ENCODE measurements at regions not wholly inside any gene's neighbourhood (a gene's known extent, or its start where the extent isn't known, plus 50 kb on each side); places are given as distances from the start of the nearest gene placed in this dataset.

- Histone ChIP-seq H3K9ac (replicated peaks; ENCODE audit: extremely low read depth, insufficient read depth, low read length) (no peak overlapping the region), H3K27ac (ENCODE audit: insufficient read depth, low read depth, low read length) (no peak overlapping the region), H3K4me1 (ENCODE audit: control insufficient read depth, extremely low read depth, insufficient read depth, low read length) (no peaks in the 10 kb centered on the region), H3K9me3 (replicated peaks; ENCODE audit: control insufficient read depth, insufficient read depth, low read length) (peaks cover 2% of the 10 kb centered on the region), H3K79me2 (ENCODE audit: control insufficient read depth, insufficient read depth, low read length) (no peaks in the 10 kb centered on the region), H2AFZ (ENCODE audit: low read depth, low read length) (no peak overlapping the region), H3K36me3 (ENCODE audit: control insufficient read depth in 2 of 2, extremely low read depth in 1 of 2, insufficient read depth in 2 of 2, low read length in 2 of 2) (no peaks in the 10 kb centered on the region), H3K27me3 (ENCODE audit: control insufficient read depth in 2 of 2, insufficient read depth in 2 of 2, low read length in 2 of 2) (no peaks in the 10 kb centered on the region), H3K9me1 (replicated peaks; ENCODE audit: control insufficient read depth, extremely low read depth, insufficient read depth, low read length) (no peaks in the 10 kb centered on the region), H3K4me3 (replicated peaks in 1 of 3; ENCODE audit: insufficient read depth in 1 of 3, low read depth in 1 of 3, low read length in 3 of 3) (no peak overlapping the region), H4K20me1 (replicated peaks; ENCODE audit: control insufficient read depth, extremely low read depth, insufficient read depth, low read length) (no peaks in the 10 kb centered on the region), H3K4me2 (ENCODE audit: insufficient read depth, low read length) (no peak overlapping the region)
- intact Hi-C loops (cut with micrococcal nuclease) = no loop called here
- dilution Hi-C loops (cut with MboI; ENCODE audit: extremely low pct_ligation_motif_present, low sequenced_read_pairs) = no loop called here
- ChIA-PET CTCF (no interaction called here), POLR2A (no interaction called here)
- FAIRE-seq = no peak
- BruUV-seq (replicated peaks) = no TSS peak
- TF ChIP-seq POLR2A (IDR thresholded peaks at IDR 0.05; ENCODE audit: low read depth, low read length) = no peak
- TF ChIP-seq EZH2 (IDR thresholded peaks at IDR 0.05; ENCODE audit: borderline replicate concordance, low read depth, low read length, severe bottlenecking) = no peak
- TF ChIP-seq CTCF (IDR thresholded peaks at IDR 0.05; ENCODE audit: extremely low read depth in 1 of 2, insufficient read depth in 1 of 2, low read depth in 1 of 2, low read length in 2 of 2) = no peak
- TF ChIP-seq FOS (IDR thresholded peaks at IDR 0.05; ENCODE audit: borderline replicate concordance, insufficient read depth, low read length) = no peak
- TF ChIP-seq MAX (IDR thresholded peaks at IDR 0.05; ENCODE audit: insufficient read depth, insufficient read length) = no peak
- no peak for TF ChIP-seq JUN (IDR thresholded peaks at IDR 0.05; ENCODE audit: borderline replicate concordance, insufficient read depth, insufficient read length, low read depth)
- no peak for TF ChIP-seq MYC (IDR thresholded peaks at IDR 0.05; ENCODE audit: low read depth, low read length)
- TF ChIP-seq POLR2AphosphoS5 (IDR thresholded peaks at IDR 0.05; ENCODE audit: insufficient read depth, low read depth, low read length) = no peak
- no peak for TF ChIP-seq GATA2 (IDR thresholded peaks at IDR 0.05; ENCODE audit: insufficient read depth, insufficient read length, low read depth, low read length)
- DNase-seq (ENCODE audit: low read depth, low spot score) = no peak
Observed at GRCh38 chr2:228465408-228465807, 283.9 kb upstream of the SPHKAP start.

All from endothelial cell of umbilical vein (primary cell).